ENCODE measurements at regions not wholly inside any gene's neighbourhood (a gene's known extent, or its start where the extent isn't known, plus 50 kb on each side); places are given as distances from the start of the nearest gene placed in this dataset.
A peak's percentile ranks its signal among the peaks of the same experiment; 100 is the strongest.
"Not testable (repeated sequence)": the region's sequence is repeated elsewhere in the genome, so short reads cannot be mapped to it uniquely, and the experiment has no call there.

- H3K4me1 Mint-ChIP-seq (ENCODE audit: unreplicated experiment); H3K9me3 Mint-ChIP-seq (ENCODE audit: unreplicated experiment); H3K36me3 Mint-ChIP-seq (ENCODE audit: unreplicated experiment); H3K27ac Mint-ChIP-seq (ENCODE audit: unreplicated experiment); H3K27me3 Mint-ChIP-seq (ENCODE audit: unreplicated experiment); H3K4me3 Mint-ChIP-seq (ENCODE audit: unreplicated experiment): not testable (repeated sequence)
- peak; percentile 73 for DNase-seq (ENCODE audit: extremely low spot score, unreplicated experiment)
Measured at GRCh38 chr9:64622058-64622457, 663.0 kb downstream of the FOXD4L5 start.

Data from osteocyte (in vitro differentiated cells).